ENCODE measurements at regions not wholly inside any gene's neighbourhood (a gene's known extent, or its start where the extent isn't known, plus 50 kb on each side); places are given as distances from the start of the nearest gene placed in this dataset.

GRCh38 chr11:19442554-19442910 lies 201.8 kb upstream of the E2F8 start:
- no peak for DNase-seq (ENCODE audit: low read depth in 2 of 3, low spot score in 2 of 3)

- DNase-seq (ENCODE audit: low read depth in 2 of 3, low spot score in 2 of 3), result peak in 2 of 3 donors; percentile 11 to 22
Observed at GRCh38 chr11:19441752-19442553, 201.2 kb upstream of the E2F8 start.

- no peak for DNase-seq (ENCODE audit: low read depth in 2 of 3, low spot score in 2 of 3)
Observed at GRCh38 chr11:19441288-19441687, 200.5 kb upstream of the E2F8 start.

DNA sequence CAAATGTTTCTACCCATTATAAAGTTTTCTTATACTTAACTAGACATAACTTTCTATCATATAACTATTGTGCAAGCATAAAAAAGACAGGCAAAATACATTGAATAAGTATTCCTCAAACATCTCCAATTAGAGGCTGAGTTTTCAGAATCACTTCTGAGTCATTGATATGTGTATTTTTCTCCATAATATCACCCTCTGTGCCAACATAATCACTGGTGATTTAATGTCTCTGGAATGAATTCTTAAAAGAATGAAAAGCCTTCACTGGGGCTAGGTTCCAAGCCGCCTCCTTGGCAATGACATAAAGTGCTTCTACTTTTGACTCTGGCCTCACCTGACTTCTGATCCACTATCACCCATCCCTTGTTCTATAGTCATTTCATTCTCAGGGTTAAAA lies 197.0 kb upstream of the E2F8 start:
- DNase-seq (ENCODE audit: low read depth in 2 of 3, low spot score in 2 of 3), result no peak

DNA sequence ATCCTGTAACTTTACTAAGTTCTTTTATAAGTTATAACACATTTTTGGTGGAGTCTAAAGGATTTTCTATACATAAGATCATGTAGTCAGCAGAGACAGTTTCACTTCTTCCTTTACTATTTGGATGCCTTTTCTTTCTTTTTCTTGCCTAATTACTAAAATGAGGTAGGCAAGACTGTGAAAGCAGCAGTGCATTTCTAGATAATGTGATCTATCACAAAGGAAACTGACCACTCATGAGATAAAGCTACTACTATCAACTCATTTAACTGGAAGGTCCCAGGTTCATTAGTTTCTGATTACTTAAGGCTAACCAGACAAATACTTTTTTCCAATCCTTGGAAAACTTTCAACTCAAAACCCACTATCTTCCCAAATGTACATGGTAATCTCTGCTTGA lies 196.2 kb upstream of the E2F8 start:
- no peak for DNase-seq (ENCODE audit: low read depth in 2 of 3, low spot score in 2 of 3)

DNA sequence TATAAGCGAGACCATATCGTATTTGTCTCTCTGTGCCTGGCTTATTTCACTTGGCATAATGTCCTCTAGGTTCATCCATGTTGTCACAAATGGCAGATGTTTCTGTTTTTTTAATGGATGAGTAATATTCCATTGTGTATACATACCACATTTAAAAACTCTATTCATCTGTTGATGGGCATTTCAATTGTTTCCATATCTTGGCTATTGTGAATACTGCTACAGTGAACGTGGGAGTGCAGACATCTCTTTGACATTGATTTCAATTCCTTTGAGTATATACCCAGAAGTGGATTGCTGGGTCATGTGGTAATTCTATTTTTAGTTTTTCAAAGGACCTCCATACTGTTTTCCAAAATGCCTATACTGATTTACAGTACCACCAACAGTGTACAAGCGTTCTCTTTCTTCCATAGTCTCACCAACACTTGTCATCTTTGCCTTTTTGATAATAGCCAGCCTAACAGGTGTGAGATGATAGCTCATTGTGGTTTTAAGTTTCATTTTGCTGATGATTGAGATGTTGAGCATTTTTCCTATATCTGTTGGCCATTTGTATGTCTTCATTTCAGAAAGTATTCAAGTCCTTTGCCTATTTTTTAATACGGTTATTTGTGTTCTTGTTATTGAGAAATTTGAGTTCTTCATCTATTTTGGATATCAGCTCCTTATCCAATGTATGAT lies 194.7 kb upstream of the E2F8 start:
- DNase-seq (ENCODE audit: low read depth in 2 of 3, low spot score in 2 of 3), result no peak

DNA sequence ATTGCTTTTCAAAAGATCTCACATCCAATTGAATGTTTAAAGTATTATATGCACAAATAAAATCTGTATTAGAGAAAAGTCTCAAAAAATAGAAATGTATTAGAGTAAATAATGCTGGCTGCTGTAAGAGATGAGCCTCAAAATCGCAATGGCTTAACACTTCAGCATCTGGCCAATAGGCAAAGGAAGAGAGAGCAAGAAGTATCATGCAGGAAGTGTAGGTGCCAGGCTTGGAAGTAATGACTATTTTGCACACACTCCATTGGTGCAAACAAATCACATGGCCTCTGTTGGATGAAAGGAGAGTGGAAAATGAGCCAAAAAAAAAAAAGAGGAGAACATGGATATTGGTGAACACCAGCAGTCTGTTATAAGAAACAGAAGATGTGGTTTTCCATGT lies 193.0 kb upstream of the E2F8 start:
- DNase-seq (ENCODE audit: low read depth in 2 of 3, low spot score in 2 of 3), result no peak

- no peak for DNase-seq (ENCODE audit: low read depth in 2 of 3, low spot score in 2 of 3)
Observed at GRCh38 chr11:19433367-19433766, 192.6 kb upstream of the E2F8 start.

- no peak for DNase-seq (ENCODE audit: low read depth in 2 of 3, low spot score in 2 of 3)
Observed at GRCh38 chr11:19432370-19433061, 191.8 kb upstream of the E2F8 start.

GRCh38 chr11:19430754-19431398 lies 190.1 kb upstream of the E2F8 start:
- DNase-seq (ENCODE audit: low read depth in 2 of 3, low spot score in 2 of 3), result no peak

DNA sequence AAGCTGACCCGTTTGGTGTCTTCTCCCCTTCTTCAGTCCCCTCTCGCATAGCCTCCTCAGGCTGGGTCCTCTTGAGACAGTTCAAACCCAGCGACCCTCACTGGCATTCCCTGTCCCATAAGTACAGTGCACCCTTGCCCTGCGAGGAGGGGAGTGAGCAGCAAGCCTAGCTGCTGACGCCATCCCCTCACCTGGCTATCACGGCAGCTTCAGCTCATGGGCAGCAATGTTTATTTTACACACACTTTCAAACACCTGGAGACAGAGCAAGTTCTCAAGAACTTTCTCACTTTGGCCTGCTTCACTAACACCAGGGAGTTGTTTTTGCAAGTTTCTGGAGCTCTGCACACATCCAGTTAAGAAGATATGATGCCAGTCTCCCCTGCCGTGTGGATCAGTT lies 189.6 kb upstream of the E2F8 start:
- no peak for DNase-seq (ENCODE audit: low read depth in 2 of 3, low spot score in 2 of 3)

- no peak for DNase-seq (ENCODE audit: low read depth in 2 of 3, low spot score in 2 of 3)
Observed at GRCh38 chr11:19429108-19429760, 188.5 kb upstream of the E2F8 start.

DNA sequence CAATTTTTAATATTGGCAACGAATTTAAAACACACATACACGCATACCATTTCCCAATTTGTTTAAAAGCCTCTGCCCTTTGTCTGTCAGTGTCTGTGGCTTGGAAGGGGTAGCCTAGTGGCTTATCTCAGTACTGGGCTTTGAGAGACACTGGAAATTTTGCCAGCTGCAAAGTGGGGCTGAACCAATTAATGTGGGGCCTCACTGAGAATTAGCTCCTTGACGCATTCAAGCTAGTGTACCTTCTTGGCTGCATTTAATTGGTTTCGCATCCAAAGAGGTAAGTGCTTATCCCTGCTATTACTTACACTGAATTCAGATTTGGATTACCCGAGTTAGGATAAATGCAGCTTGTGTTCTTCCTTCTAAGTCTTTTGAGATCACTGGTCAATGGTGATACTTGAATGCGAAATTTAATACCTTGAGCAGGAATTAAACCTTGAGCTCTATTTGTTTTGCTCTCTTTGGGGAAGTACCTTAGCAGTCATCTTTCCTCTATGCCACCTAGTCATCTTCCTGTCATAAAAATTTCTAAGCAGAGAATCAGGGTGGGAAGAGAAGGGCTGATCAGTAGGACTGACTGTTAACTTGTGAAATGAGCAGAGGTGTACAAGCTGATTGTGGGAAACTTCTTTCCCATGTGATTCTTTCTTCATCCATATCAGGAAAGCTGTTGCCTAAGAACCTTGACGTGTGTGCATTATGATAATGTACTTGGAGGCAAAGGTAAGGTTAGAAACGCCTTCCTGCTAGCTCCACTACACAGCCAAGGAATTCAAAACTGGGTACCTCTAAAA lies 187.7 kb upstream of the E2F8 start:
- DNase-seq (ENCODE audit: low read depth in 2 of 3, low spot score in 2 of 3), result no peak

- DNase-seq (ENCODE audit: low read depth in 2 of 3, low spot score in 2 of 3), result no peak
Observed at GRCh38 chr11:19426756-19427403, 186.1 kb upstream of the E2F8 start.

DNA sequence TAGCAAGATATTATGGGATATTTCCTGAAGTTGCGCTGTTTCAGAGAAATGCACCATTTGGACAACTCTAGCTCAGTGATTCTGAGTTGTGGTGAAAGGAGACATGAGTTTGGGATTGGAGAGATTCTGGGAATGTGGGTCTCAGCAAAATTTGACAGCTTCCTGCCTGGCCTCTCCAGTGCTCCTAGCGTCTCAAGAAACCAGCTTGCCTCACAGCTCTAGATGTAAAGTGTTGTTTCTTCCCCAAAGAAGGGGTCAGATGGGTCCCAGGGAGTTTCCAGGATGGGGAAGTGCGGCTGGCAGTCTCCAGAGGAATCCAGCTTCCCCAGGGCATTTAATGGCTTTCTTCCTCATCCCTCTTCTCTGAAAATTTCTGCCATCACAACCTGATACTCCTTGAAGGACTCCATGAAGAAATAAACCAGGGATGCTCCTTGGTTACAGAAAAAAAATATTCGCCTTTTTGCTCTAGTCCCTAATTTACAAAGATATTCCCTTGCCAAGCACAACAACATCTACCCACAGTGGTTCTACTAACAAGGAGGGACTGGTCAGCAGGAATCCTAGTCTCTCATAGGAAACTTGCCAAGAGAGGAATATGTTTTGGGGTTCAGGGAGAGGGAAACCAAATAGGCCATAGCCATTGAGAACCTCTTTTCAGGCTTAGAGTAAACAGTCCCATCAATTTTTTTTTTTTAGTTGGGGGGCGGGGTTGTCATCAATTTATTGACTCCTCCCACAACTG lies 185.4 kb upstream of the E2F8 start:
- no peak for DNase-seq (ENCODE audit: low read depth in 2 of 3, low spot score in 2 of 3)

GRCh38 chr11:19422276-19422675 lies 181.5 kb upstream of the E2F8 start:
- DNase-seq (ENCODE audit: low read depth in 2 of 3, low spot score in 2 of 3), result no peak

DNA sequence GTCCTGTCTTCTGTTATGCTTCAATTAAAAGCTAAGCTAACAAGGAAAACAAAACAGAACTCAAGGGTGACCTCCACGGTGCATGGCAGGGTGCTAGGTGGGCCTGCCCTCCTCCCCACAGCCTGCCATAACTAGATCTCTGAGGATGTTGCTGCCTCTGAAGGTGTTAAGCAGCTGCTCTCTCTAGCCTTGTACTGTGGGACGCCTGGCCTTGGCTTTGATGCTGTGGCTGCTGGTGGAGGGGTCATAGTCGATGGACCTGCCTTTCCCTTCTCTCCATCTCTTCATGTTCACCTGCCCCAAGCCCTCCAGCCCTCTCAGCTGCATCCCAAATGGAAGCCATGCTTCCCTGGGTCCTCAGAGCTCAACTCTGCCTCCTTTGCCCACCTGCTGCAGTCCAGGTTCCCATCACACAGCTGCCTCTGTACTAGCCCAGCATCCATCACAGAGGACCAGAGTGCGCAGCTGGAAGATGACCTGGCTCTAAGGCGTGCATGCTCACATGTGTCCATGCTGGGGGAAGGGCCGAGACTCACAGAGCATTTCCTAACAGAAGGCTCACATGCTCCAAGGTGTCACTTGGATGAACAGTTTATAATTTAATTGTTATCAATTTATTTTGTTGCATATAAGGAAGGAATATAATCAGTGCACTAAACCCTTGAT lies 180.3 kb upstream of the E2F8 start:
- DNase-seq (ENCODE audit: low read depth in 2 of 3, low spot score in 2 of 3), result no peak

DNA sequence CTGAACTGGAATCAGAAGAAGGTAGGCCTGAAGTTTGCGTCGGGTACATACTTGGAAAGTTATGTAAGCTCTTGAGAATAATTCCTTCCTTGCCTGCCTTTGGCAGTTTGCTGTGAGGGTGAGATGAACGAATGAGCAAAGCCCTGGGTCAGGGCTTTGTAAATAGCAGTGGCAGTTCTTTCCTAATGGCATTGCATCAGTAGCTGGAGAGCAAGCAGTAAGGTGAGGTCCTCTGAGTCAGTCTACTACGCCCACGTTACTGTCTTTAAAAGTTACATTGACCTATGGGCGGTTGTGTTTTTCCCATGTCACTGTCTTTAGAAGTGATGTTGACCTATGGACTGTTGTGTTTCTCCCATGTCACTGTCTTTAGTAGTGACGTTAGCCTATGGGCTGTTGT lies 179.1 kb upstream of the E2F8 start:
- no peak for DNase-seq (ENCODE audit: low read depth in 2 of 3, low spot score in 2 of 3)
